H1 (cell line): ENCODE measurements at regions not wholly inside any gene's neighbourhood (a gene's known extent, or its start where the extent isn't known, plus 50 kb on each side); places are given as distances from the start of the nearest gene placed in this dataset.

ENCODE experiments used
- CTCF ChIP-seq, 3 experiments: IDR thresholded peaks; 1 replicate in 2 of 3; 2 replicates in 1 of 3; pipeline versions ENCODE4 v1.5.1 to v1.6.1; 2011; ENCODE audit warnings: low read length in 3 of 3, mild to moderate bottlenecking in 3 of 3, inconsistent platforms in 2 of 3, low read depth in 1 of 3, moderate library complexity in 1 of 3; ENCODE audit not compliant: insufficient read depth in 1 of 3; ENCODE audit errors: control extremely low read depth in 1 of 3
- JUND ChIP-seq: IDR thresholded peaks from 2 replicates; pipeline ENCODE4 v1.6.1; 2011; ENCODE audit warnings: mild to moderate bottlenecking, improper control_type of control experiment, low read length
- MAFK ChIP-seq: IDR thresholded peaks from 2 replicates; pipeline ENCODE4 v1.6.1; 2012; ENCODE audit warnings: low read depth, mild to moderate bottlenecking, improper control_type of control experiment, low read length
- POLR2A ChIP-seq, 2 experiments: IDR thresholded peaks; 1 replicate in 1 of 2; 2 replicates in 1 of 2; pipeline ENCODE4 v1.6.1; 2011; ENCODE audit warnings: low read depth in 2 of 2, low read length in 2 of 2, mild to moderate bottlenecking in 2 of 2; ENCODE audit errors: control extremely low read depth in 1 of 2
- POLR2AphosphoS5 ChIP-seq: IDR thresholded peaks from 2 replicates; pipeline ENCODE4 v1.6.1; 2011; ENCODE audit warnings: low read depth, low read length
- POU5F1 ChIP-seq: IDR thresholded peaks from 2 replicates; pipeline ENCODE4 v1.6.1; 2011; ENCODE audit warnings: low read depth, mild to moderate bottlenecking, low read length, moderate library complexity
- RFX5 ChIP-seq: IDR thresholded peaks from 2 replicates; pipeline ENCODE4 v1.6.1; 2011; ENCODE audit warnings: low read depth, low read length, improper control_type of control experiment, borderline replicate concordance
- RXRA ChIP-seq: IDR thresholded peaks from 2 replicates; pipeline ENCODE4 v1.6.1; 2011; ENCODE audit warnings: low read depth, mild to moderate bottlenecking, low read length, moderate library complexity; ENCODE audit not compliant: insufficient read depth
- TEAD4 ChIP-seq: IDR thresholded peaks from 2 replicates; pipeline ENCODE4 v1.6.1; 2012; ENCODE audit warnings: low read depth, low read length, inconsistent platforms, mixed read lengths
- ZNF274 ChIP-seq: IDR thresholded peaks from 2 replicates; pipeline ENCODE4 v1.7.0; 2012; ENCODE audit warnings: low read length, borderline replicate concordance; ENCODE audit errors: extremely low read depth

GRCh38 chr6:74366634-74367033 lies 670.6 kb downstream of the CD109 start:
- TF ChIP-seq CTCF (IDR thresholded peaks at IDR 0.05; ENCODE audit: control extremely low read depth in 1 of 3, insufficient read depth in 1 of 3, low read depth in 1 of 3, low read length in 3 of 3), result no peak
- no peak for TF ChIP-seq ZNF274
- TF ChIP-seq RXRA, result no peak
- no peak for TF ChIP-seq RFX5
- TF ChIP-seq TEAD4, result no peak
- TF ChIP-seq POLR2A (IDR thresholded peaks at IDR 0.05; ENCODE audit: control extremely low read depth in 1 of 2, low read depth in 2 of 2, low read length in 2 of 2), result no peak
- no peak for TF ChIP-seq POU5F1
- TF ChIP-seq JUND, result no peak
- no peak for TF ChIP-seq POLR2AphosphoS5
- TF ChIP-seq MAFK, result no peak
